ENCODE measurements at regions not wholly inside any gene's neighbourhood (a gene's known extent, or its start where the extent isn't known, plus 50 kb on each side); places are given as distances from the start of the nearest gene placed in this dataset.

- no CpG with 5 or more reads among the region's 2 CpGs for WGBS (ENCODE audit: extremely low coverage, insufficient read length, low lambda C conversion rate)
Observed at GRCh38 chr12:114218136-114218535, 187.8 kb downstream of the TBX5 start.

More at GRCh38 chr12:114218136-114218535, 187.8 kb downstream of the TBX5 start:
- H3T11ph ChIP-seq (ENCODE audit: low read length), result no peak overlapping the region
- H2BK120ac ChIP-seq (ENCODE audit: low read depth, low read length, poor library complexity, severe bottlenecking), result no peak overlapping the region
- H3K4me1 Mint-ChIP-seq, result peaks cover 14 to 17% of the 10 kb centered on the region in 2 experiments
- peaks cover 0 to 3% of the 10 kb centered on the region in 2 experiments; a peak in 1 of 5 replicates for H3K9me3 Mint-ChIP-seq
- H2BK20ac ChIP-seq (ENCODE audit: low read depth, low read length, poor library complexity, severe bottlenecking), result no peak overlapping the region
- H3K23ac ChIP-seq (ENCODE audit: insufficient read length, low read depth, low read length), result no peak overlapping the region
- H3K4ac ChIP-seq (ENCODE audit: low read depth, low read length), result no peak overlapping the region
- no peak overlapping the region for H3K18ac ChIP-seq (ENCODE audit: insufficient read length, low read depth, low read length)
- H4K5ac ChIP-seq (ENCODE audit: insufficient read length, low read depth, low read length), result no peak overlapping the region
- H3K27ac Mint-ChIP-seq, result no peak overlapping the region
- peaks cover 15% of the 10 kb centered on the region for H3K27me3 Mint-ChIP-seq (ENCODE audit: low read depth)
- H3K79me2 ChIP-seq (ENCODE audit: insufficient read depth, low read length), result no peaks in the 10 kb centered on the region
- H3K4me1 ChIP-seq (ENCODE audit: insufficient read depth, low read length), result peaks cover 5% of the 10 kb centered on the region; the same call in 1 of the 2 replicates
- no peak overlapping the region for H3K4me2 ChIP-seq (ENCODE audit: insufficient read depth, insufficient read length, low read length)
- no peaks in the 10 kb centered on the region for H3K36me3 Mint-ChIP-seq (ENCODE audit: insufficient read depth in 1 of 3, low read depth in 3 of 3)
- TF ChIP-seq CTCF (conservative IDR thresholded peaks at IDR 0.05), result no peak
- H3K27ac ChIP-seq (ENCODE audit: insufficient read length, low read depth, low read length), result no peak overlapping the region
- no peak overlapping the region for H2BK12ac ChIP-seq (ENCODE audit: insufficient read length, low read depth, low read length)
- no peak overlapping the region for H3K14ac ChIP-seq (ENCODE audit: insufficient read depth, low read length)
- H3K56ac ChIP-seq (ENCODE audit: insufficient read length, low read depth, low read length), result no peak overlapping the region
- H3K4me3 Mint-ChIP-seq, result no peak overlapping the region
- no peak overlapping the region for H4K91ac ChIP-seq (ENCODE audit: insufficient read length, low read depth, low read length)
- no peak for DNase-seq
- H2AFZ ChIP-seq (ENCODE audit: low read length), result no peak overlapping the region
- H2BK15ac ChIP-seq (ENCODE audit: low read depth, low read length), result no peak overlapping the region
- no peaks in the 10 kb centered on the region for H3K9me3 ChIP-seq (ENCODE audit: control insufficient read depth, low read depth, low read length)
- no peaks in the 10 kb centered on the region for H4K20me1 ChIP-seq (ENCODE audit: control insufficient read depth, insufficient read depth, insufficient read length)
- no peak overlapping the region for H4K8ac ChIP-seq (replicated peaks; ENCODE audit: insufficient read length, low read depth, low read length)
- no peak overlapping the region for H3K9ac ChIP-seq (ENCODE audit: extremely low read depth, insufficient read length, low read length)
- H3K79me1 ChIP-seq (ENCODE audit: insufficient read depth, low read depth, low read length, poor library complexity, severe bottlenecking), result no peaks in the 10 kb centered on the region
- no peaks in the 10 kb centered on the region for H3K27me3 ChIP-seq (ENCODE audit: insufficient read depth, low read length)
- H3K23me2 ChIP-seq (ENCODE audit: insufficient read length, low read depth, low read length, poor library complexity, severe bottlenecking), result no peaks in the 10 kb centered on the region
- H2BK5ac ChIP-seq (ENCODE audit: insufficient read length, low read length), result no peak overlapping the region
- no peak overlapping the region for H2AK5ac ChIP-seq (ENCODE audit: insufficient read length, low read length)
